Hypothalamus (tissue), 51 donors: ENCODE measurements at regions not wholly inside any gene's neighbourhood (a gene's known extent, or its start where the extent isn't known, plus 50 kb on each side); places are given as distances from the start of the nearest gene placed in this dataset.
A peak's percentile ranks its signal among the peaks of the same experiment; 100 is the strongest.

Experiments
- DNase-seq, 51 donors: peaks; one replicate each; lab custom pipeline; 2025; lab: John Stamatoyannopoulos, UW

DNA sequence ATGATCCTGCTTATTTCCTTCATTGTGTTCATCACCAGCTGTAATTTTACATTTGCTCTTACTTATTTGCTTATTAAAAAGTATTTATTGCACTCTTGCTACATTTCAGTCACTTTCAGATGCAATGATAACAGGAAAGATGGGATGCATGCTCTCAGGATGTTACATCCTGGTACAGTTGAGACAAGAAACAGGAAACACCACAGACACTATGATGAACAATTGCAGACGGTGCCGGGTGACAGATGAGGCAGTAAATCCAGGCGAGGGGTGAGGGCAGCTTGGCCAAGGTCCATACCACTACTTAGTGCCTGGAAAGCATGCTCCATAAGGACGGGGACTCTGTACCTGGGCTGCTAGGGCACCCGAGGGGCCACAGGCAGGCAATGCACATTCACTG, 156.6 kb upstream of the RAB4A start:
- DNase-seq = no peak

DNA sequence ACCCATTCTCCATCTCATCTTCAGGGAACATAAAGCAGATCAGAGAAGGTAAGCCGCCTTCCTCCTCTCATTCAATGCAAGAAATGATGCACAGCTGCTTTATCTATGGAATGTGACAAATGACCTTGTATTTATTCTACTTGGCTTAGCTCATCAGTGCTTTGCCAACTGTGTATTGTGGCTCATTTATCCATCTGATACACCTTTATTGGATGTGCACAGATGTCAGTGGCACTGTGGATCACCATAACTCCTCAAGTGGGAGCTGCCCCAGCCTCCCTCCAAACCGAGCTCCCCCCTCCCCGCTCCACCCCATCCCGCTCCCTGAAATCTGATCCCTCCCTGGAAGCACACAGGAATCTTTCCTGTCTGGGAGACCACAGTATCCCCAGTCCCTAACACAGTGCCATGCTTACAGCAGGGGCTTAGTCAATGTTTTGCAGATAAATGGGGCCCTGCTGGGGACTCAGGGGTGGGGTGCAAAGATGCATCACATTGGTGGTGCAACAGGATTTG, 156.0 kb upstream of the RAB4A start:
- DNase-seq = no peak

DNA sequence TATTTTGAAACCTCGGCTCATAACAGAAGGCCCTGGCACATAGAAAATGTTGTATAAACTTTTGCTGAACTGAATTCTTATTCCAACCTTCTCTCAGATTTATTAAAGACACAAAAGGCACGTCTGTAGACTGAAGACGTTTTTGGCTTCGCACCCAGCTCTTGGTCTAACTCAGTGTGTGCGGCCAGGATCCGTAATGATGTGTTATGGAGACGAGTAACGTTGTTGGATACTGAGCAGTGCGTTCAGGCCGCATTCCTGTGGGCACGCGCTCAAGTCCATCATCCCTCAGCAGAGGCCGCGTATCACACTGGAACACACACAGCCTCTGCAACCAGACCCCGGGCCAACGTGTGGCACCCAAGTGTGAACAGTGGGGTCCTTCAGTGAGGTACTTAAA, 154.8 kb upstream of the RAB4A start:
- DNase-seq = no peak

- DNase-seq = peak in 36 of 51 donors; percentile 9 to 75 (median 56)
Observed at GRCh38 chr1:229117664-229118300, 153.1 kb upstream of the RAB4A start.

DNA sequence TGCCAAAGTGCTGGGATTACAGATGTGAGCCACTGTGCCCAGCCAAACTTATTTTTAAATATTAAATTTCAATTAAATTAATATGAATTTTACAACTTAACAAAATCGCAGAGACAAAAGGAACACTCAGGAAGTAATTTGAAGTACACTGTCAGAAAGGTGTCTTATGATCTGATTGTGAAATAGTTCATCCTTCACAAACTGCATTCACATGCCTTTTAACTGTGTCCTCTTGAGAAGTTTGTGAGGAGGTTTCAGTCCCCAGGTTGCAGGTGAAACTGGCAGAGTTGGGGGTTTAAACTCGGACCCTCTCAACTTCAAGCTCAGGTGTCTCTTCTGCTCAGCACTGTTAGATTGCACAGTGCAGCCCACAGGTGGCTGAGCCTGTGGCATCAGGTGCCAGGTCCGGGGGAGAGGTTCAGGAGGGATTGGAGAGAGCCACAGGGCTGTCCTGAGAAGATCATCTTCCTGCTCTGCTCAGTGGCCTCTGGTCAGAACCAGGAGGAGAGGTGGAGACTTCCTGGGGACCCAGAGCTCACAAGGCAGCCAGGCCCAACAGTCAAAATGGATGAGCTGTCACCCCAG, 152.3 kb upstream of the RAB4A start:
- no peak for DNase-seq

GRCh38 chr1:229119161-229119560, 151.8 kb upstream of the RAB4A start:
- no peak for DNase-seq

- no peak for DNase-seq
Observed at GRCh38 chr1:229119876-229120275, 151.0 kb upstream of the RAB4A start.

- DNase-seq = no peak
Observed at GRCh38 chr1:229121845-229122436, 149.0 kb upstream of the RAB4A start.

GRCh38 chr1:229122606-229123005, 148.3 kb upstream of the RAB4A start:
- no peak for DNase-seq

DNA sequence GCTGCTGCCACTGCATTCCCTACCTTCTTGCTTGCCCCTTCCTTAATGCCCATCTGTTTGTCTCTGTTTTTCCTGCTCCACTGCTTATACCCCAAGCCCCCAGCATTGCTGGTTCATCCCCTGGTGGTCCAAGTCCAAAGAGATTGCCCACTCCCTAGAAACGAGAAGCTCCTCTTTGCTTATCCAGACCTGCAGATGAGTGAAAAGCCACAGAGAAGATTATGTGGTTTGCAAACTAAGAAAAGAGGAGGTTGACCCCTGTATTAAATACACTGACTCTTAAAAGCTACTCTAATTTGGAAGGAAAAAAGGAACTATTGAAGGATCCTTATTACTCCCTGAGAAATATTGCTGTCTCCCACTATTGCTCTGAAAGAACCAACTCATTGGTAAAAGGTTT, 146.8 kb upstream of the RAB4A start:
- DNase-seq = no peak

GRCh38 chr1:229124520-229125124, 146.3 kb upstream of the RAB4A start:
- peak in 3 of 51 donors; percentile 23 to 25 (median 24) for DNase-seq

GRCh38 chr1:229127301-229127700, 143.6 kb upstream of the RAB4A start:
- peak in 11 of 51 donors; percentile 9 to 56 (median 16) for DNase-seq

DNA sequence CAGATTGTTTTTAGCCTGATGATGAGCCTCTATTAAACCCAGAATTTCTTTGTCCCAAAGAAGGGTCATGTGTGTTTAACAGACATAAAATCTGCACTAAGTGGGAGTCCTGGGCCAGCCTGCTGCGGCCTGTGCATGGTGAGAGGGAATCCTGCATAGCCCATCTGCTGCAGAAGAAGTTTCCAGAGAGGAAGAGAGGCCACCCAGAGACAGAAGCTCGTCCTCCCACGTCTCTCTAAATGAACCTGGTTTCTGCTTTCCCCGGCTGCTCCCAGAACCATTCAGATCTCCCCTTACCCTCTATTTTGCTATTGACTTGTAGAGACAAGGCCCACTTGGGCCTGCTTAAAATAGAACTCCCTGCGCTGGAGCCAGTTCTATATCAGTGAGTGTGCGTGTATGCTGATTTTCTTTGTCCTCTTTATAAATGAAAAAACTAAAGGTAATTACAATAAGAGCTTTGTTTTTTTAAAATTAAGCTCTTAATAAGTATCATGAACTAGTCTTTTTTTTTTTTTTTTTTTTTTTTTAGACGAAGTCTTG, 142.8 kb upstream of the RAB4A start:
- DNase-seq = peak in 1 of 51 donors; percentile 10

- no peak for DNase-seq
Observed at GRCh38 chr1:229129301-229130027, 141.4 kb upstream of the RAB4A start.

DNA sequence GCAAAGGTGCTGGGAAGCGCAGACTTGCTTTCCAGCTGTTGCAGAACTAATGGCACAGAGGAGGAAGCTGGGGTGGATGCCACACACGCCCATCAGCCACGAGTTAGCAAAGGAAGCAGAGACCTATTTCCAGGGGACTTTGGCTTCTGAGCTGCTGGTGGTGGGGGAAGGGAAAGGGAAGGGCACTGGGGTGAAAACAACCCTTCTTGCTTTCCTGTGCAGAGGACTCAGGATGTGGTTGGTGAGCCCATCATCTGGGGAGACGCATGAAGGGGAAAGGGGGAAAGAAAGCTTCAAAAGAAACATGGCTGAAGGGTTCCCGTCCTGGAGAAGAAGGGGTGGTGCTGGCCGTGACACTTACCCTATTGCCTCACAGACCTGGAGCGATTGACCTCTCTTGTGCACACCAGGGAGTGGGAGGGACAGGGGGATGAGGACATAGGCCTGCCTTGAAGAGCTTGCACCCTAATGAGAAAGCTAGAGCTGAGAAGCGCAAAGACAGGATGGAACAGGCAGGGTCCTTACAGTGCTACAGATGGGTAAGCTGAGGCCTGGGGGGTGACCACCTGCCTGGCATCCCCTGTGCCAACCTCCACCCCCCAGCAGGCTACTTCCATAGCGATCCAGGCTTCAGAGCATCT, 140.8 kb upstream of the RAB4A start:
- no peak for DNase-seq

DNA sequence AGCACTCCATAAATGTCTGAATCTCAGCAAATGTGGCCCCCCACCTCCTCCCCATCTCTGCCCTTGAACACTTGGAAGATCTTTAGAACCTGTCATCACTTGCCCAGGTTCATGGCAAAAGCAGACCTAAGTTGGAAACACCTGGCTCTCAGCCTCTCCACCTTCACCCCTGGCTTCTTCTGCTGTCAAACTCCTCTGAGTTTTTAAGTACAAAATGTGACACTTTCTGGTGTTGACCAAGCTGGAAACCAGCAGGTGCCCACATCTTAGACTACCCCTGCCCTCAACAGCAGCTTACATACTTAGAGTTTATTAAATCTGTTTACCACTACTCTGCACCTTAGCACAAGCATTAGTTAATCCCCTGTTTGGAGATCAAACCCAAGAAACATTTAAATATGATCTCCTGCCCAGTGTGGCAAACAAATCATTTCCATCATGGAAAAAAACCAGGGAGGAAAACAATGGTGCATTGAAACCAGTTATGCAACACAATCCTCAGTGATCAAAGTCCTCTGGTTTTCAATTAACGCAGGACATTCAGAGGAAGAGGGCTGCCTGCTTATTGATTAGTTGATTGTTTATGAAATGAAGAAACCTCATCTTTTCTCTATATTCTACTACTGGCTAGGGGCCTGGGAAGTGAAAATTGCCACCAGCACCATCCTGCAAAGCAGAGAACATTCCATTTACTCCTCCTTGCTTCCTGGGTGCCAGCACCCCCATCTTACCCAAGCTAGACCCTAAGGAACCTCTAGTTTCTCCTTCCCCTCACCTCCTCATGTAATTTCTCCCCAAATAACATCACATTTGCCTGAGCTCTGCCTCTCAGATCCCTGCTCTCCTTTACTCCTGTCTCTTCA, 139.4 kb upstream of the RAB4A start:
- DNase-seq = peak in 2 of 51 donors; percentile 36 to 63

DNA sequence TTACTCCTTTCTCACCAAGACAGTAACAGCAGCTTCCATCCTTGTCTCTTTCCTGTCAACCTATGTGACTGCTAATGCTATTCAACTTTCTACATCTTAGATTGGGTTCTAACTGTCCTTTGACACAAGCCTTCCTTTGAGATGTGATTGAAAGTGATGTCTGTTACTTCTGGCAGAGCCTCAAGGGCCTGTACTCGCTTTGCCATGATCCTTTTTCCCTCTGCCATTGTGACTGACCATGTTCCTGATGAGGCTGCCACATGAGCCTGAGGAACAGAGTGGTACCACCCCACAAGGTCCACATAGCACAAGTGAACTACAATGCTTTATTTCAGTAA, 138.8 kb upstream of the RAB4A start:
- DNase-seq = no peak

DNA sequence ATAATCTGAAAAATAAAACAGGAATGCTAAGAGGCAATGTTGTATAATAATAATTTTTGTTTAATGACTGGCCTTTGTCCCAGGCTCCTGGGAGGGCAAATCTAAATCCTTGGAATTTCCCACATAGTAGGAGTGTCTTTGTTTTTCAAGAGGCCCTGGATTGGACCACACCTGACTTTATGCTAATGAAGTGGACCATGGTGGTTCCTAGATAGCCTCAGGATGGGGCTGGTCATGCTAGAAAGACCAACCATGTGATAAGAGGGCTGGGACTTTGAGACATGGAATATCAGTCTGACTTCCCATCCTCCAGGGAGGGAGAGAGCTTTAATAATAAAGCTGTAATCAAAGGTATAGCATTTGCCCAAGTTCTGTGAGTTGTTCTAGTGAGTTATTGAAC, 138.2 kb upstream of the RAB4A start:
- DNase-seq = no peak

DNA sequence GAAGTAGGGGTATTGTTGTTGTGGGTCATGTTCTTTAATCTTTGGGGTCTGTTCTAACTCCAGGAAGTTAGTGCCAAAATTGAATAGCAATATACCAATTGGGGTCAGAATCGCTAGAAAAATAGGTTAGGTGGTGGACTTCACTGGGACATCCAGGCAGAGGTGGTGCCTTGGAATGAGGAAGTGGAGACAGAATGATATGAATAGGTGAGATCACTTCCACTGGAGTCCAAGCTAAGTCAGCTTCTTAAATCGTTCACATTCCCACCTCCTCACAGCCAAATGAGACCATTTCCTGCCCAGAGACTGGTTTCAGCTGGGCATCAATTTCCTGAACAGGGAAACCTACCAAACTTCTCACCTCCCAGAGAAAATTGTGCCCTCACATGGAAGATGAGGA, 137.8 kb upstream of the RAB4A start:
- DNase-seq = no peak
